ENCODE measurements at regions not wholly inside any gene's neighbourhood (a gene's known extent, or its start where the extent isn't known, plus 50 kb on each side); places are given as distances from the start of the nearest gene placed in this dataset.

DNA sequence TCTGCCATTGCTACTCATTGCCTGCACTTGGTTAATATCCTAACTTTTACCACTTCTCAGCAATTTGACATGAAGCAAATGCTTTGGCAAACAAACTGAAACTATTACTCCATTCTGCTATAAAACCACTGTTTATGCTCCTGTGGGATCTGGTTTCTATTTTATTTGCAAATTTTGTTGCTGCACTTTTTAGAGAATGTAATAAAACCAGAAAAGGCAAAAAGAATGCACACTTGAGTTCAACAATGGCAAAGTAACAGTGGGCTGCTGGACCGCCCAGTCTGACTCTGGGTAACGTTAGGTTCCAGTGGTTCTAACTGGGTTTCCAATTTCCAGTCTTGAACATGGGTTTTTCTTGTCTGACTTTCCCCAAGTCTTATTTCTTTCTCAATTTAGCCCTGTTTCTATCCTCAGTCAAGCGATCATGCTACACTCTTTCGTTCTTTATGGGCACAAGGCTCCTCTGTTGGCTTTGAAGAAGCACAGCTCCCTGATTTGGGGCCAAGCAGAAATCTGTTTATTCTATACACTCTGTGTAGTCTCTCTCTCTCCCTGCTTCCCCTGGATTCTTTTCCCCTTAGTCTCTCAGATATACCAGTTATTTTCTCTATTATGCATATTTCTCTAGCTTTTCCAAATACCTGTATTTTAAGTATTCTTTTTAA lies 129.2 kb upstream of the FAM3C start:
- no peak for DNase-seq (ENCODE audit: low read depth)

- no peak for DNase-seq (ENCODE audit: low read depth)
Measured at GRCh38 chr7:121521711-121522400, 125.7 kb upstream of the FAM3C start.

GRCh38 chr7:121520911-121521310 lies 124.8 kb upstream of the FAM3C start:
- no peak for DNase-seq (ENCODE audit: low read depth)

DNA sequence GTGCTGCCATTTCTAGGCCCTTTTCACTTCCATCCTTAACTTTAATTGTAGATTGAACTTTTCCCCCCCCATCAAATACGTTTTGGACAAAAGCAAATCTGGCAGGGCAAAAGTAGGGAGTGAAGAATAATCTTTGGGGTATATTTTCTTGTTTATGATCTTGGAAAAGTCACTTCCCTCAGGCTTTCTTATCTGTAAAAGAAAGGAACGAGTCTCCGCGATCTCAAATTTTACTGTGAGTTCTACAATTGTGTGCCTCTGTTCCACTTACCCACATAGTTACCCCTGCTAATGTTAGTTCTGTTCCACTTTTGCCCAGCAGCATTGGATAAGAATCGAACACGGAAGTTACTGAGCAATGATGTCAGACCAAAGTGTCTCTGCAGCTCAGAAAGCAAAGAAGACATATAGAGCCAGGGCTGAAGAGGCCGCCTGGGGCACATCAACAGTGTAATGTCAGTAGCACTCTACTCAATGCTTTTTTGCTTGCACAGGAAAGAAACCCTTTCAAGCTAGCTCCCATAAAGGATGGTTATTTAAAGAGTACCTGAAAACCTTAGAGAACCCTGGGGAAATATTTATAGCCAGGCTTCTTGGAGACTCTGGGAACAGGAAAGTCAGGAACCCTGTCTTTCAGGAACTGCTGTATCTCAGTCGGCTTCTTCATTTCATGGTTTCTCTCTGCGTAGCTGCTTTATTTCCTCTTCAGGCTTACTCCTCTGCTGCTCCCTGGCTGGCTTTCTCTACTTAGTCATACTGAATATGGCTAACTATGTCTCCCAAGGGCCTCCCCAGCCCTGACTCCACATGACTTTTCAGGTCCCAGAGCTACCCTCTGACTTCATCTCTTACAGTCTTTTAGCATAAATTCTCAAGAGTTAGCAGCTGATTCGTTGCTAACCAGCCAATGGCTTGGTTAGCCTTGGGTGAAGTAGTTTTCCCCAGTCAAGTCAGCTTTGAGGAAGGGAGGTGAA lies 123.7 kb upstream of the FAM3C start:
- DNase-seq (ENCODE audit: low read depth) = no peak

DNA sequence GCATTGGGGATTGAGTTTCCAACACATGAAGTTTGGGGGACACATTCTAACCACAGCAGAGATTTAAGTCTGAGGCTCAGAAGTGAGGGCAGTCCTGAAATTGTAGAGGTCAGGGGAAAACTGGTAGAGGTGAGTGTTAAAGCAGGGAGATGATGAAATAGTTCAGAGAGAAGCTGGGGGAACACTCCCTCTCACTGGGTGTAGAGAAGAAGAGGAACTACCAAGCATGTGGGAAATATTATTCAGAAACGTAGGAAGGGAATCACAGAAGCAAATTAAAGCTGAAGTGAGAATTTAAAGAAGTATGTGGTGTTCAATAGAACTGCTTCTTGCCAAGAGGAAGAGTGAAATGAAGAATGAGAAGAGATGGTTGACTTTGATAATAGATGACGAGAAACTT lies 121.5 kb upstream of the FAM3C start:
- no peak for DNase-seq (ENCODE audit: low read depth)

DNA sequence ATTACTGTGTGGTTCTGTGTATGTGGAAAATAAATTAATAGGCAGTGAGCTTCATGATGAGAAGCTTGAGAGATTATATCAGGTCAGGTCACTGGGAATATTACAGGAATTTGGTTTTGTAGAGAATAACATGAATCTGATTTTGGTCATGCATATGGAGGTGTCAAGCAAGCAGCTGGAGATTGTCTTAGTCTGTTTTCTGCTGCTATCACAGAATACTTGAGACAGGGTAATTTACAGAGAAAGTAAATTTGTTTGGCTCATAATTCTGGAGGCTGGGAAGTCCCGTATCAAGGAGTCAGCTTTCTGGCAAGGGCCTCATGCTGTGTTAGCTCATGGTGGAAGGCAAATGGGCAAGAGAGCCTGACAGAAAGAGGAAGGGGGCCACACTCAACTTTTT lies 120.7 kb upstream of the FAM3C start:
- DNase-seq (ENCODE audit: low read depth) = no peak

- DNase-seq (ENCODE audit: low read depth) = no peak
Measured at GRCh38 chr7:121515630-121516401, 119.7 kb upstream of the FAM3C start.

- DNase-seq (ENCODE audit: low read depth) = no peak
Measured at GRCh38 chr7:121515229-121515628, 119.1 kb upstream of the FAM3C start.

GRCh38 chr7:121513105-121513504 lies 117.0 kb upstream of the FAM3C start:
- DNase-seq (ENCODE audit: low read depth) = no peak

DNA sequence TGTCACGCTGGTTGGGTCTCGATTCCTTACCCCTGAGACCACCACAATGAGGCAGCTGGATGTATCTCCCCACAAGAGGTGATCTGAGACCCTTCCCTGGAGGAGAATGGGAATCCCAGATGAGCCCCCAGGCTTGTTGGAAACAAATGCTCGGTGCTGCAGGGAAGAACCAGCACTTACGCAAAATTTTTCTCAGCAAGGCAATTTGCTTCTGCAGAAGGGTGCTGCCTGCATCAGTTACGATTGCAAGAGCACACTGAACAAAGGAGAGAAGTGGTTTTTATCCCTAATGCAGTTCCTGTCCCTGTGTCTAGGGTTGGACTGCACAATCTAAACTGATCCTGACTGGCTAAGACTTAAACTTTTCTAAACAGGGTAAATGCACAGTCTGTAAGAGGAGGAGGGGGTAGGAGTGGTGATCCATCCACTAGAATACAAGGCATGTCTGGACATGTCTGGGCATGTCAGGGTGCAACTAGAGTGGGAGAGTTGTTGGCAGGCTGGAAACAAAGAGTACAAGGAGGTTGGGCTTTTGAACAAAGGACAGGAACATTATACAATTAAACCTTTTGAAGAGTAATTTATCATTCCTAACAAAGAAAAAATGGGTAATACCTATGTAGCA lies 114.9 kb upstream of the FAM3C start:
- no peak for DNase-seq (ENCODE audit: low read depth)

GRCh38 chr7:121510302-121510701 lies 114.2 kb upstream of the FAM3C start:
- DNase-seq (ENCODE audit: low read depth) = no peak

DNA sequence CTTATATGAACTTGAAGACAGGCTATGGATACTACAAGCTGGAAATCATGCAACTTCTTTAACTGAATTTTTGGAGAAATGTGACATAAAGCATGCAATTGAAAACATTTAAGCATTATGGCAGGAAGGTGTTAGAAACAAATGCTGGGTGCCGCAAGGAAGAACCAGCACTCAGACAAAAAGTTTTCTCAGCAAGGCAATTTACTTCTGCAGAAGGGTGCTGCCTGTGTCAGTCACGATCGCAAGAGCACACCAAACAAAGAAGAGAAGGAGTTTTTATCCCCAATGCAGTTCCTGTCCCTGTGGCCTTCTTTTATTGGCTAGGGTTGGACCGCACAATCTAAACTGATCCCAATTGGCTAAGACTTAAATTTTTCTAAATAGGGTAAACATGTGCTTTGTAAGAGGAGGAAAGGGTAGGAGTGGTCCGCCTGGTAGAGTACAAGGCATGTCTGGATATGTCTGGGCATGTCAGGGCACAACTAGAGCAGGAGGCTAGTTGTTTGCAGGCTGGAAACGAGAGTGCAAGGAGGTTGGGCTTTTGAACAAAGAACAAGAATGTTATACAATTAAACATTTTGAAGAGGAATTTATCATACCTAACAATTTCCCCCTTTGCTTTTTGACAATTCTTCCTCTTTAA lies 109.6 kb upstream of the FAM3C start:
- no peak for DNase-seq (ENCODE audit: low read depth)

DNA sequence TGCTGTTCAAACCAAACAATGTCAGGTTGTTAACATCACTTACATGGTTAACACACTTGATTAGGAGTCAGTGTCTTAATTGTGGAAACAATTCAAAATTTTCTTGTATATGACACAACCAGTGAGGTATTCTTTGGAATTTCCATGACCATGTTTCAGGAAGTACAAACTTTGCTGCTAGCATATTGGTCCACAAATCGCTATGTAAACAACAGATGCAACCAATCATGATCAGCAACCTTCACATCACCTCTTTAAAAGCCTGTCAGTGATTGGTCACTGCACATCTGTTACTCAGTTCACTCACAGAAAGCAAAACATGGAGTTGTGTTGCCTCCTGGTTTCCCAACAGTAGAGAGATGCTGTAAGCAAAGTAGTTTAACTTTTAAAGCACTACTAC lies 108.9 kb upstream of the FAM3C start:
- no peak for DNase-seq (ENCODE audit: low read depth)

DNA sequence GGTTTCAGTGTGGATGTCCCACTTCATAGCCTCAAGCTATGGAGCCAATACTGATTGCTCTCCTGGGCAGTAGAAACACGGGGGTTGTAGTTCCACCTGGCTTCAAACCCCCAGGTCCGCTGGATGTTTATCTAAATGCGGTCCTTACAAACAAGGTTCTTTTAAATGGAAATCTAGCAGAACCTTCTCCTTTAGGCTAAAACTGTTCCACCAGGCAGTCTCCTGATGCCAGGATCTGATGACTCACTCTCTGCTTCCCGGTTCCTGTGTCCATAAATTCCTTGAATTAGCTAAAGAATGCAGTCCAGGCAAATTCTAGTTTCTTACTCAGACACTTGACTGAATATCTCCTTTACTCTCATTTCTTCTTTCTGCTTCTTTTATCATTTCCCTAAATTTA lies 108.4 kb upstream of the FAM3C start:
- no peak for DNase-seq (ENCODE audit: low read depth)

DNA sequence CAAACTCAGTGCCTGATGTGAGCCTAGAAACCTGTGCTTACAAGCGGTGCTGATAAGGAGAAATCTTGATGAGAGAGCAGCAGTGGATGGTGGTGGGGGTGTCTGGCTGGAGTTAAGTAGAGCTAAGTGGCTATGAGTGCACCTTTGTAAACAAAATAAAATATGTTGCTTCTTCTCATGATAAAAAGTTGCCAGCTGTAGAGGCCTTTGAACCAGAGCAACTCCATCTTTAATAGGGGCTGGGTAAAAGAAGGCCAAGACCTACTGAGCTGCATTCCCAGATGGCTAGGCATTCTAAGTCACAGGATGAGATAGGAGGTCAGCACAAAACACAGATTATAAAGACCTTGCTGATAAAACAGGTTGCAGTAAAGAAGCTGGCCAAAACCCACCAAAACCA lies 107.6 kb upstream of the FAM3C start:
- DNase-seq (ENCODE audit: low read depth) = no peak

DNA sequence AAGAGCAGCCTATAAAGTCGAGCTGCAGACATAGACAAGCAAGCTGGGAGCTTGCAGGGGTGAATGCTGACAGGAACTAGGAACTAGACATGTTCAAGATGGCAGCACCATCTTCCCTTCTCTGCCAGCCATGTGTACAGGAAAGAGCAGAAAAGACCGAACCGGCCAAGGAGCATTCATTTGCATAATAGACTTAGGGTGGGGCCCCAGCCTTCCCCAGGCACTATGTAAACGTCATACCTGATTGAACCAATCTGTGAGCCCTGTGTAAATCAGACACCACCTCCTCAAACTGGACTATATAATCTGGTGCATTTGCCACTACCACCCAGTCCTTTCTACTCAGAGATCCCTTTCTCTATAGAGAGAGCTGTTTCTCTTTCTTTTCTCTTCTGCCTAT lies 106.9 kb upstream of the FAM3C start:
- DNase-seq (ENCODE audit: low read depth) = no peak

DNA sequence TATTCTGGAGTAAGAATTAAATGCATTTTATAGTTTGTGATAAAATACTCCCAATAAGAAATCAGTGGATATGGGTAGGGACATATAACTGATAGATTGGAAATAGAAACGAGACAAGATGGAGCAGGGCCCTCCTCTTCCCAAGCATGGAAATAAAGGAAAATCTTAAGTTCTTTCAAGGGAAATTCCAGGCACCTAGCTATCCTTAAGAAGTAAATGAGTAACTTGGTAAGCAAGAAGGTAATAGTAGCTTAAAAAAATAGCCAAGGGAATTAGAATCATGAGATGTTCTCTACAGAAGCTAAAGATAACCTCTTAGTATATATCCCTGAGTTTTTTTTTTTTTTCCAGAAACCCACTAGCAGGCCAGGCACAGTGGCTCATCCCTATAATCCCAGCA lies 105.5 kb upstream of the FAM3C start:
- no peak for DNase-seq (ENCODE audit: low read depth)

- no peak for DNase-seq (ENCODE audit: low read depth)
Measured at GRCh38 chr7:121500360-121501058, 104.4 kb upstream of the FAM3C start.

- no peak for DNase-seq (ENCODE audit: low read depth)
Measured at GRCh38 chr7:121499624-121500023, 103.5 kb upstream of the FAM3C start.

GRCh38 chr7:121498816-121499215 lies 102.7 kb upstream of the FAM3C start:
- DNase-seq (ENCODE audit: low read depth) = no peak

Data from fibroblast of the conjunctiva (primary cell).